HEK293 (cell line): ENCODE measurements at regions not wholly inside any gene's neighbourhood (a gene's known extent, or its start where the extent isn't known, plus 50 kb on each side); places are given as distances from the start of the nearest gene placed in this dataset.

Source experiments
- CTCF ChIA-PET: fragments of 350-600 bp; formaldehyde crosslinking; extraction: SDS; loops from one replicate; lab custom pipeline; 2021; ENCODE audit warnings: antibody characterized with exemption; lab: Yijun Ruan, JAX
- POLR2A ChIA-PET: fragments of 300-600 bp; formaldehyde crosslinking; extraction: SDS; loops from one replicate; lab custom pipeline; 2020; ENCODE audit warnings: antibody characterized with exemption, inconsistent platforms; lab: Yijun Ruan, JAX
- H3K27ac ChIP-seq: fragments of 200-500 bp; sonication (Bioruptor generic); 2 replicates; pipeline ENCODE4 v1.5.1; 2014; ENCODE audit warnings: low read depth, low read length, control low read depth, inconsistent platforms; ENCODE audit errors: extremely low read depth
- H3K36me3 ChIP-seq, 2 experiments: fragments of 200-500 bp in 1 of 2; sonication (Bioruptor generic) in 1 of 2; 1 replicate in 1 of 2; 2 replicates in 1 of 2; pipeline ENCODE4 v1.5.1; 2014 to 2017; ENCODE audit warnings: inconsistent platforms in 2 of 2, low read length in 2 of 2; ENCODE audit not compliant: control insufficient read depth in 2 of 2, insufficient read depth in 1 of 2
- H3K4me1 ChIP-seq: fragments of 200-500 bp; sonication (Bioruptor generic); 2 replicates; pipeline ENCODE4 v1.5.1; 2014; ENCODE audit warnings: mild to moderate bottlenecking, low read length, inconsistent platforms; ENCODE audit not compliant: control insufficient read depth, insufficient read depth
- H3K4me3 ChIP-seq: 2 replicates; pipeline ENCODE4 v1.5.1; 2011; ENCODE audit warnings: low read depth, mild to moderate bottlenecking, control low read depth, low read length, moderate library complexity
- H3K9me3 ChIP-seq: fragments of 200-500 bp; sonication (Bioruptor generic); 2 replicates; pipeline ENCODE4 v1.5.1; 2014; ENCODE audit warnings: low read depth, low read length, inconsistent platforms; ENCODE audit not compliant: control insufficient read depth, insufficient read depth
- MYNN ChIP-seq: fragments of 450-650 bp; formaldehyde crosslinking; IDR thresholded peaks from 2 replicates; pipeline ENCODE4 v1.5.1; 2016; ENCODE audit warnings: missing biosample characterization, missing genetic modification characterization, borderline replicate concordance
- ZBTB10 ChIP-seq: fragments of 450-650 bp; formaldehyde crosslinking; IDR thresholded peaks from 2 replicates; pipeline ENCODE4 v1.5.1; 2016; ENCODE audit warnings: missing biosample characterization, missing genetic modification characterization
- ZIC2 ChIP-seq: fragments of 450-650 bp; formaldehyde crosslinking; IDR thresholded peaks from 2 replicates; pipeline ENCODE4 v1.5.1; 2016; ENCODE audit warnings: missing biosample characterization, missing genetic modification characterization
- ZNF132 ChIP-seq: fragments of 450-650 bp; formaldehyde crosslinking; IDR thresholded peaks from 2 replicates; pipeline ENCODE4 v1.5.1; 2017; ENCODE audit warnings: missing biosample characterization, missing genetic modification characterization, borderline replicate concordance
- ZNF280C ChIP-seq: fragments of 450-650 bp; formaldehyde crosslinking; IDR thresholded peaks from 2 replicates; pipeline ENCODE4 v1.5.1; 2016; ENCODE audit warnings: missing biosample characterization, missing genetic modification characterization
- ZNF280D ChIP-seq: fragments of 450-650 bp; formaldehyde crosslinking; IDR thresholded peaks from 2 replicates; pipeline ENCODE4 v1.5.1; 2016; ENCODE audit warnings: missing biosample characterization, missing genetic modification characterization
- ZNF324 ChIP-seq: fragments of 450-650 bp; formaldehyde crosslinking; IDR thresholded peaks from 2 replicates; pipeline ENCODE4 v1.5.1; 2016; ENCODE audit warnings: missing biosample characterization, missing genetic modification characterization
- ZNF341 ChIP-seq: fragments of 450-650 bp; formaldehyde crosslinking; IDR thresholded peaks from 2 replicates; pipeline ENCODE4; 2016; ENCODE audit warnings: low read depth, missing biosample characterization, missing genetic modification characterization
- ZNF423 ChIP-seq: fragments of 450-650 bp; formaldehyde crosslinking; IDR thresholded peaks from 2 replicates; pipeline ENCODE4 v1.5.1; 2016; ENCODE audit warnings: missing biosample characterization, missing genetic modification characterization
- ZNF544 ChIP-seq: fragments of 450-650 bp; formaldehyde crosslinking; IDR thresholded peaks from 2 replicates; pipeline ENCODE4 v1.5.0; 2017; ENCODE audit warnings: missing biosample characterization, missing genetic modification characterization
- ZNF624 ChIP-seq: fragments of 450-650 bp; formaldehyde crosslinking; IDR thresholded peaks from 2 replicates; pipeline ENCODE4 v1.5.1; 2017; ENCODE audit warnings: missing biosample characterization, missing genetic modification characterization
- ZNF660 ChIP-seq: fragments of 450-650 bp; IDR thresholded peaks from 2 replicates; pipeline ENCODE4 v1.5.1; 2018; ENCODE audit warnings: missing biosample characterization, mild to moderate bottlenecking, missing genetic modification characterization
- ZNF692 ChIP-seq: fragments of 450-650 bp; formaldehyde crosslinking; IDR thresholded peaks from 2 replicates; pipeline ENCODE4 v1.5.1; 2016; ENCODE audit warnings: missing biosample characterization, missing genetic modification characterization
- ZNF843 ChIP-seq: fragments of 450-650 bp; formaldehyde crosslinking; IDR thresholded peaks from 2 replicates; pipeline ENCODE4 v1.5.1; 2016; ENCODE audit warnings: missing biosample characterization, missing genetic modification characterization

- Histone ChIP-seq H3K4me1 (no peaks in the 10 kb centered on the region), H3K27ac (no peak overlapping the region), H3K9me3 (no peaks in the 10 kb centered on the region), H3K36me3 (no peaks in the 10 kb centered on the region), H3K4me3 (no peak overlapping the region)
- POLR2A ChIA-PET: no interaction called here
- CTCF ChIA-PET: no interaction called here
- TF ChIP-seq ZNF280C (tag by site-specific recombination) (no peak), ZNF280D (no peak)
- TF ChIP-seq, all 188 proteins: peak for 0
These were observed 86.3 kb upstream of the AHR start for GRCh38 chr7:17212188-17212587.

- CTCF ChIA-PET: interaction anchor here (0.6 to 0.7 kb wide), 2 partner anchors 290 to 584 kb away, joined by 3 to 4 read pairs; no protein-coding TSS in a partner anchor
- no peak overlapping the region for H3K27ac ChIP-seq
- H3K4me1 ChIP-seq: no peaks in the 10 kb centered on the region
These were observed 70.5 kb upstream of the AHR start for GRCh38 chr7:17227766-17228490.

GRCh38 chr7:17229228-17229627, 69.2 kb upstream of the AHR start:
- H3K4me3 ChIP-seq: no peak overlapping the region
- no peaks in the 10 kb centered on the region for H3K9me3 ChIP-seq
- ChIA-PET CTCF (no interaction called here), POLR2A (no interaction called here)
- H3K27ac ChIP-seq: no peak overlapping the region
- TF ChIP-seq ZIC2 (tag by site-specific recombination) (no peak), ZNF324 (tag by site-specific recombination) (no peak), MYNN (tag by site-specific recombination) (no peak), ZBTB10 (tag by site-specific recombination) (no peak), ZNF132 (no peak), ZNF692 (tag by site-specific recombination) (no peak), ZNF843 (tag by site-specific recombination) (no peak), ZNF423 (tag by site-specific recombination) (no peak), ZNF624 (no peak), ZNF660 (tag by site-specific recombination) (no peak), ZNF544 (tag by site-specific recombination) (no peak)
- no peaks in the 10 kb centered on the region for H3K36me3 ChIP-seq
- H3K4me1 ChIP-seq: no peaks in the 10 kb centered on the region

More at GRCh38 chr7:17227766-17228490, 70.5 kb upstream of the AHR start:
- POLR2A ChIA-PET: interaction anchor here (0.7 kb wide), 1 partner anchor 80 kb away, joined by 5 read pairs; no protein-coding TSS in a partner anchor
- Histone ChIP-seq H3K9me3 (no peaks in the 10 kb centered on the region), H3K4me3 (no peak overlapping the region), H3K36me3 (no peaks in the 10 kb centered on the region)
- TF ChIP-seq ZNF341 (tag by site-specific recombination): no peak
